ENCODE measurements at regions not wholly inside any gene's neighbourhood (a gene's known extent, or its start where the extent isn't known, plus 50 kb on each side); places are given as distances from the start of the nearest gene placed in this dataset.

- no peak overlapping the region for H3K27ac ChIP-seq (ENCODE audit: control insufficient read depth, insufficient read depth)
- no peaks in the 10 kb centered on the region for H3K79me2 ChIP-seq (ENCODE audit: control insufficient read depth, insufficient read depth, low read length)
- no peak for FAIRE-seq
- in situ Hi-C loops (cut with MboI) (no loop called here), intact Hi-C loops (cut with micrococcal nuclease; ENCODE audit: unreplicated experiment) (loop anchor here (10.0 kb wide), 1 partner anchor 1165 kb away; no protein-coding TSS in a partner anchor)
- H3K4me2 ChIP-seq (ENCODE audit: control insufficient read depth, insufficient read depth), result no peak overlapping the region
- H3K9me3 ChIP-seq (replicated peaks; ENCODE audit: control insufficient read depth, insufficient read depth, low read length), result no peaks in the 10 kb centered on the region
- TF ChIP-seq BMI1 (IDR thresholded peaks at IDR 0.05; ENCODE audit: borderline replicate concordance) (no peak), BCL3 (IDR thresholded peaks at IDR 0.05; ENCODE audit: borderline replicate concordance, insufficient read depth, low read depth, low read length, poor library complexity, severe bottlenecking) (no peak), CHD1 (IDR thresholded peaks at IDR 0.05; ENCODE audit: low read depth, low read length) (no peak), TARDBP (IDR thresholded peaks at IDR 0.05; ENCODE audit: borderline replicate concordance) (no peak), TCF12 (IDR thresholded peaks at IDR 0.05; ENCODE audit: low read depth, low read length) (no peak)
- no peaks in the 10 kb centered on the region for H3K27me3 ChIP-seq (replicated peaks in 1 of 2; ENCODE audit: control insufficient read depth in 2 of 2, insufficient read depth in 2 of 2, low read length in 1 of 2)
- H2AFZ ChIP-seq (ENCODE audit: control insufficient read depth, low read depth, low read length), result no peak overlapping the region
- no peak for DNase-seq (ENCODE audit: low read depth, low spot score)
- ChIA-PET CTCF (interaction anchor here (0.5 to 9.1 kb wide), 2 partner anchors 11 to 282 kb away, joined by 3 to 145 read pairs; no protein-coding TSS in a partner anchor), SMC1A (ENCODE audit: uncharacterized antibody, unreplicated experiment) (interaction anchor here (0.8 kb wide), 1 partner anchor 283 kb away, joined by 3 read pairs; no protein-coding TSS in a partner anchor), POLR2A (no interaction called here), RAD21 (ENCODE audit: unreplicated experiment) (no interaction called here)
- no peak overlapping the region for H3K4me3 ChIP-seq
- no peak for ATAC-seq
- H4K20me1 ChIP-seq (ENCODE audit: control insufficient read depth, insufficient read depth), result no peaks in the 10 kb centered on the region
- H3K9ac ChIP-seq (ENCODE audit: control insufficient read depth, insufficient read depth, low read length), result no peak overlapping the region
- no peaks in the 10 kb centered on the region for H3K4me1 ChIP-seq (ENCODE audit: control insufficient read depth, insufficient read depth, low read length)
- no peaks in the 10 kb centered on the region for H3K36me3 ChIP-seq (ENCODE audit: control insufficient read depth in 2 of 2, insufficient read depth in 2 of 2, low read length in 1 of 2)
- BruUV-seq (replicated peaks), result no TSS peak
Measured at GRCh38 chr4:129359461-129359860, 263.5 kb downstream of the C4orf33 start.

GRCh38 chr4:129362691-129363274 lies 266.8 kb downstream of the C4orf33 start:
- CTCF ChIA-PET, result interaction anchor here (0.6 to 9.1 kb wide), 24 partner anchors 8 to 1446 kb away, joined by 3 to 145 read pairs (median 3); no protein-coding TSS in a partner anchor
- H3K9me3 ChIP-seq (replicated peaks; ENCODE audit: control insufficient read depth, insufficient read depth, low read length), result no peaks in the 10 kb centered on the region
- in situ Hi-C loops (cut with MboI), result loop anchor here (5.0 kb wide), 1 partner anchor 280 kb away; no protein-coding TSS in a partner anchor
- H3K4me3 ChIP-seq, result no peak overlapping the region
- no peak overlapping the region for H3K27ac ChIP-seq (ENCODE audit: control insufficient read depth, insufficient read depth)
- SMC1A ChIA-PET (ENCODE audit: uncharacterized antibody, unreplicated experiment), result interaction anchor here (0.8 to 3.5 kb wide), 7 partner anchors 9 to 284 kb away, joined by 4 to 38 read pairs (median 6); no protein-coding TSS in a partner anchor
- H3K9ac ChIP-seq (ENCODE audit: control insufficient read depth, insufficient read depth, low read length), result no peak overlapping the region
- H3K79me2 ChIP-seq (ENCODE audit: control insufficient read depth, insufficient read depth, low read length), result no peaks in the 10 kb centered on the region
- 9% methylated on average over 5 of the region's 5 CpGs for WGBS (ENCODE audit: insufficient coverage, insufficient replicate concordance, low lambda C conversion rate, missing lambda C conversion rate)
- H3K36me3 ChIP-seq (ENCODE audit: control insufficient read depth in 2 of 2, insufficient read depth in 2 of 2, low read length in 1 of 2), result no peaks in the 10 kb centered on the region
- H4K20me1 ChIP-seq (ENCODE audit: control insufficient read depth, insufficient read depth), result no peaks in the 10 kb centered on the region
- FAIRE-seq (peak; percentile 62), DNase-seq (ENCODE audit: low read depth, low spot score) (peak; percentile 13), ATAC-seq (peak; percentile 83)
- H3K4me2 ChIP-seq (ENCODE audit: control insufficient read depth, insufficient read depth), result no peak overlapping the region
- no peak overlapping the region for H2AFZ ChIP-seq (ENCODE audit: control insufficient read depth, low read depth, low read length)
- RAD21 ChIA-PET (ENCODE audit: unreplicated experiment), result interaction anchor here (0.6 to 4.5 kb wide), 5 partner anchors 24 to 1446 kb away, joined by 3 to 37 read pairs (median 4); no protein-coding TSS in a partner anchor
- POLR2A ChIA-PET, result no interaction called here
- H3K27me3 ChIP-seq (replicated peaks in 1 of 2; ENCODE audit: control insufficient read depth in 2 of 2, insufficient read depth in 2 of 2, low read length in 1 of 2), result no peaks in the 10 kb centered on the region; a peak in 1 of 4 replicates
- no TSS peak for BruUV-seq (replicated peaks)
- intact Hi-C loops (cut with micrococcal nuclease; ENCODE audit: unreplicated experiment), result loop anchor here (1.0 kb wide), 2 partner anchors 279 to 283 kb away; no protein-coding TSS in a partner anchor
- H3K4me1 ChIP-seq (ENCODE audit: control insufficient read depth, insufficient read depth, low read length), result no peaks in the 10 kb centered on the region
- TF ChIP-seq MAX (IDR thresholded peaks at IDR 0.05; ENCODE audit: low read depth, low read length) (no peak), ZNF384 (IDR thresholded peaks at IDR 0.05; ENCODE audit: borderline replicate concordance, low read depth, low read length) (peak; percentile 98), PAX5 (IDR thresholded peaks at IDR 0.05; ENCODE audit: borderline replicate concordance, low read depth, low read length) (no peak), KLF5 (IDR thresholded peaks at IDR 0.05; ENCODE audit: partially characterized antibody) (no peak), GATAD2B (conservative IDR thresholded peaks at IDR 0.05; ENCODE audit: low read depth) (no peak), NR2F1 (conservative IDR thresholded peaks at IDR 0.05) (no peak), CHD4 (IDR thresholded peaks at IDR 0.05) (no peak), HDGF (IDR thresholded peaks at IDR 0.05) (no peak), ELK1 (IDR thresholded peaks at IDR 0.05; ENCODE audit: low read depth, low read length) (no peak)

All from GM12878 (cell line).